ENCODE measurements at regions not wholly inside any gene's neighbourhood (a gene's known extent, or its start where the extent isn't known, plus 50 kb on each side); places are given as distances from the start of the nearest gene placed in this dataset.

- H3K36me3 ChIP-seq (ENCODE audit: insufficient read depth, low read length): no peaks in the 10 kb centered on the region
- FAIRE-seq: no peak
Observed at GRCh38 chr2:20897874-20898453, 75.1 kb upstream of the LDAH start.

GRCh38 chr2:20897047-20897446 lies 74.1 kb upstream of the LDAH start:
- H3K36me3 Mint-ChIP-seq (ENCODE audit: low read depth, unreplicated experiment): no peaks in the 10 kb centered on the region
- H3K9ac ChIP-seq (ENCODE audit: low read length): no peak overlapping the region
- no peak for FAIRE-seq

More at GRCh38 chr2:20897874-20898453, 75.1 kb upstream of the LDAH start:
- H3K27me3 Mint-ChIP-seq (ENCODE audit: low read depth, unreplicated experiment): peaks cover 31% of the 10 kb centered on the region
- no peak for DNase-seq (ENCODE audit: low read depth)
- no peaks in the 10 kb centered on the region for H3K4me1 Mint-ChIP-seq (ENCODE audit: low read depth, unreplicated experiment)
- Histone ChIP-seq H3K4me3 (ENCODE audit: insufficient read depth, low read depth, low read length) (no peak overlapping the region), H3K27me3 (ENCODE audit: insufficient read depth, low read length) (no peaks in the 10 kb centered on the region), H3K9me3 (ENCODE audit: insufficient read depth, low read depth, low read length) (no peaks in the 10 kb centered on the region), H3K4me2 (ENCODE audit: low read length) (no peak overlapping the region), H3K79me2 (ENCODE audit: insufficient read depth, low read length) (no peaks in the 10 kb centered on the region), H2AFZ (ENCODE audit: low read depth, low read length) (no peak overlapping the region), H4K20me1 (ENCODE audit: insufficient read depth, low read length) (no peaks in the 10 kb centered on the region), H3K27ac (ENCODE audit: low read depth, low read length) (no peak overlapping the region), H3K9ac (ENCODE audit: low read length) (no peak overlapping the region), H3K4me1 (ENCODE audit: insufficient read depth, low read length) (no peaks in the 10 kb centered on the region)
- TF ChIP-seq EZH2 (IDR thresholded peaks at IDR 0.05; ENCODE audit: insufficient read depth, low read length) (no peak), CTCF (IDR thresholded peaks at IDR 0.05; ENCODE audit: insufficient read depth, low read depth, low read length) (no peak)
- no peaks in the 10 kb centered on the region for H3K36me3 Mint-ChIP-seq (ENCODE audit: low read depth, unreplicated experiment)
- H3K4me3 Mint-ChIP-seq (ENCODE audit: unreplicated experiment): no peak overlapping the region
- no peaks in the 10 kb centered on the region for H3K9me3 Mint-ChIP-seq (ENCODE audit: unreplicated experiment)
- H3K27ac Mint-ChIP-seq (ENCODE audit: unreplicated experiment): no peak overlapping the region

More at GRCh38 chr2:20897047-20897446, 74.1 kb upstream of the LDAH start:
- Mint-ChIP-seq H3K27ac (ENCODE audit: unreplicated experiment) (no peak overlapping the region), H3K4me1 (ENCODE audit: low read depth, unreplicated experiment) (no peaks in the 10 kb centered on the region), H3K9me3 (ENCODE audit: unreplicated experiment) (peaks cover 2% of the 10 kb centered on the region), H3K4me3 (ENCODE audit: unreplicated experiment) (no peak overlapping the region), H3K27me3 (ENCODE audit: low read depth, unreplicated experiment) (peaks cover 29% of the 10 kb centered on the region)
- Histone ChIP-seq H4K20me1 (ENCODE audit: insufficient read depth, low read length) (no peaks in the 10 kb centered on the region), H2AFZ (ENCODE audit: low read depth, low read length) (no peak overlapping the region), H3K27me3 (ENCODE audit: insufficient read depth, low read length) (no peaks in the 10 kb centered on the region), H3K4me3 (ENCODE audit: insufficient read depth, low read depth, low read length) (no peak overlapping the region), H3K79me2 (ENCODE audit: insufficient read depth, low read length) (no peaks in the 10 kb centered on the region), H3K27ac (ENCODE audit: low read depth, low read length) (no peak overlapping the region), H3K4me1 (ENCODE audit: insufficient read depth, low read length) (no peaks in the 10 kb centered on the region), H3K9me3 (ENCODE audit: insufficient read depth, low read depth, low read length) (no peaks in the 10 kb centered on the region), H3K4me2 (ENCODE audit: low read length) (no peak overlapping the region), H3K36me3 (ENCODE audit: insufficient read depth, low read length) (no peaks in the 10 kb centered on the region)
- TF ChIP-seq CTCF (IDR thresholded peaks at IDR 0.05; ENCODE audit: insufficient read depth, low read depth, low read length) (no peak), EZH2 (IDR thresholded peaks at IDR 0.05; ENCODE audit: insufficient read depth, low read length) (no peak)
- no peak for DNase-seq (ENCODE audit: low read depth)

All from astrocyte (in vitro differentiated cells and primary cell).